ENCODE measurements at regions not wholly inside any gene's neighbourhood (a gene's known extent, or its start where the extent isn't known, plus 50 kb on each side); places are given as distances from the start of the nearest gene placed in this dataset.

GRCh38 chr4:34850421-34850820 is 1393.9 kb downstream of the ARAP2 start:
- no peaks in the 10 kb centered on the region for H3K36me3 Mint-ChIP-seq
- no peaks in the 10 kb centered on the region for H3K9me3 Mint-ChIP-seq
- H3K27me3 Mint-ChIP-seq: no peaks in the 10 kb centered on the region
- H3K4me1 Mint-ChIP-seq (ENCODE audit: unreplicated experiment): no peaks in the 10 kb centered on the region
- H3K27ac Mint-ChIP-seq: no peak overlapping the region
- H3K4me3 Mint-ChIP-seq: no peak overlapping the region
- no peak for DNase-seq (ENCODE audit: extremely low spot score, unreplicated experiment)
- no peak for TF ChIP-seq CTCF (conservative IDR thresholded peaks at IDR 0.05)

- Mint-ChIP-seq H3K9me3 (no peaks in the 10 kb centered on the region), H3K4me1 (ENCODE audit: unreplicated experiment) (no peaks in the 10 kb centered on the region), H3K27me3 (no peaks in the 10 kb centered on the region), H3K4me3 (no peak overlapping the region), H3K27ac (no peak overlapping the region), H3K36me3 (no peaks in the 10 kb centered on the region)
- no peak for TF ChIP-seq CTCF (conservative IDR thresholded peaks at IDR 0.05)
- no peak for DNase-seq (ENCODE audit: extremely low spot score, unreplicated experiment)
Observed at GRCh38 chr4:34850968-34851367, 1393.3 kb downstream of the ARAP2 start.

GRCh38 chr4:34851411-34851810 is 1392.9 kb downstream of the ARAP2 start:
- TF ChIP-seq CTCF (conservative IDR thresholded peaks at IDR 0.05): no peak
- Mint-ChIP-seq H3K27me3 (no peaks in the 10 kb centered on the region), H3K4me1 (ENCODE audit: unreplicated experiment) (no peaks in the 10 kb centered on the region), H3K4me3 (no peak overlapping the region), H3K27ac (no peak overlapping the region), H3K9me3 (no peaks in the 10 kb centered on the region), H3K36me3 (no peaks in the 10 kb centered on the region)
- no peak for DNase-seq (ENCODE audit: extremely low spot score, unreplicated experiment)

GRCh38 chr4:34854451-34854850 is 1389.9 kb downstream of the ARAP2 start:
- no peak for DNase-seq (ENCODE audit: extremely low spot score, unreplicated experiment)
- Mint-ChIP-seq H3K27me3 (no peaks in the 10 kb centered on the region), H3K4me1 (ENCODE audit: unreplicated experiment) (no peaks in the 10 kb centered on the region), H3K9me3 (no peaks in the 10 kb centered on the region), H3K4me3 (no peak overlapping the region), H3K36me3 (no peaks in the 10 kb centered on the region), H3K27ac (no peak overlapping the region)
- TF ChIP-seq CTCF (conservative IDR thresholded peaks at IDR 0.05): no peak

- no peak for TF ChIP-seq CTCF (conservative IDR thresholded peaks at IDR 0.05)
Observed at GRCh38 chr4:34861666-34862065, 1382.6 kb downstream of the ARAP2 start.

GRCh38 chr4:34878961-34879360 is 1365.4 kb downstream of the ARAP2 start:
- H3K27ac Mint-ChIP-seq: no peak overlapping the region
- no peaks in the 10 kb centered on the region for H3K4me1 Mint-ChIP-seq (ENCODE audit: unreplicated experiment)
- no peaks in the 10 kb centered on the region for H3K27me3 Mint-ChIP-seq
- H3K4me3 Mint-ChIP-seq: no peak overlapping the region
- H3K9me3 Mint-ChIP-seq: peaks cover 5% of the 10 kb centered on the region
- TF ChIP-seq CTCF (conservative IDR thresholded peaks at IDR 0.05): no peak
- DNase-seq (ENCODE audit: extremely low spot score, unreplicated experiment): no peak
- no peaks in the 10 kb centered on the region for H3K36me3 Mint-ChIP-seq

More at GRCh38 chr4:34861666-34862065, 1382.6 kb downstream of the ARAP2 start:
- Mint-ChIP-seq H3K27ac (no peak overlapping the region), H3K9me3 (no peaks in the 10 kb centered on the region), H3K4me3 (no peak overlapping the region), H3K27me3 (no peaks in the 10 kb centered on the region), H3K36me3 (no peaks in the 10 kb centered on the region), H3K4me1 (ENCODE audit: unreplicated experiment) (no peaks in the 10 kb centered on the region)
- DNase-seq (ENCODE audit: extremely low spot score, unreplicated experiment): no peak

All from type B pancreatic cell (in vitro differentiated cells).